ENCODE measurements at regions not wholly inside any gene's neighbourhood (a gene's known extent, or its start where the extent isn't known, plus 50 kb on each side); places are given as distances from the start of the nearest gene placed in this dataset.

- DNase-seq, result no peak
- in situ Hi-C loops (cut with HindIII; ENCODE audit: low pct_ligation_motif_present, low pct_unique_long_range_greater_than_20kb, low sequenced_read_pairs), result no loop called here
Observed at GRCh38 chr2:12267042-12267441, 449.7 kb upstream of the TRIB2 start.

- DNase-seq, result no peak
- in situ Hi-C loops (cut with HindIII; ENCODE audit: low pct_ligation_motif_present, low pct_unique_long_range_greater_than_20kb, low sequenced_read_pairs), result no loop called here
Observed at GRCh38 chr2:12269041-12269972, 447.4 kb upstream of the TRIB2 start.

GRCh38 chr2:12270876-12271588 is 445.7 kb upstream of the TRIB2 start:
- in situ Hi-C loops (cut with HindIII; ENCODE audit: low pct_ligation_motif_present, low pct_unique_long_range_greater_than_20kb, low sequenced_read_pairs), result no loop called here
- DNase-seq, result no peak

- in situ Hi-C loops (cut with HindIII; ENCODE audit: low pct_ligation_motif_present, low pct_unique_long_range_greater_than_20kb, low sequenced_read_pairs), result no loop called here
- no peak for DNase-seq
Observed at GRCh38 chr2:12271589-12271984, 445.1 kb upstream of the TRIB2 start.

- no peak for DNase-seq
- in situ Hi-C loops (cut with HindIII; ENCODE audit: low pct_ligation_motif_present, low pct_unique_long_range_greater_than_20kb, low sequenced_read_pairs), result no loop called here
Observed at GRCh38 chr2:12273111-12273510, 443.6 kb upstream of the TRIB2 start.

- no peak for DNase-seq
- in situ Hi-C loops (cut with HindIII; ENCODE audit: low pct_ligation_motif_present, low pct_unique_long_range_greater_than_20kb, low sequenced_read_pairs), result no loop called here
Observed at GRCh38 chr2:12274591-12274990, 442.1 kb upstream of the TRIB2 start.

- in situ Hi-C loops (cut with HindIII; ENCODE audit: low pct_ligation_motif_present, low pct_unique_long_range_greater_than_20kb, low sequenced_read_pairs), result no loop called here
- no peak for DNase-seq
Observed at GRCh38 chr2:12277241-12278034, 439.3 kb upstream of the TRIB2 start.

- DNase-seq, result no peak
- in situ Hi-C loops (cut with HindIII; ENCODE audit: low pct_ligation_motif_present, low pct_unique_long_range_greater_than_20kb, low sequenced_read_pairs), result no loop called here
Observed at GRCh38 chr2:12278217-12278750, 438.5 kb upstream of the TRIB2 start.

GRCh38 chr2:12282780-12283695 is 433.7 kb upstream of the TRIB2 start:
- no peak for DNase-seq
- in situ Hi-C loops (cut with HindIII; ENCODE audit: low pct_ligation_motif_present, low pct_unique_long_range_greater_than_20kb, low sequenced_read_pairs), result no loop called here

- in situ Hi-C loops (cut with HindIII; ENCODE audit: low pct_ligation_motif_present, low pct_unique_long_range_greater_than_20kb, low sequenced_read_pairs), result no loop called here
- DNase-seq, result no peak
Observed at GRCh38 chr2:12284037-12284436, 432.7 kb upstream of the TRIB2 start.

GRCh38 chr2:12284487-12284886 is 432.2 kb upstream of the TRIB2 start:
- in situ Hi-C loops (cut with HindIII; ENCODE audit: low pct_ligation_motif_present, low pct_unique_long_range_greater_than_20kb, low sequenced_read_pairs), result no loop called here
- no peak for DNase-seq

- in situ Hi-C loops (cut with HindIII; ENCODE audit: low pct_ligation_motif_present, low pct_unique_long_range_greater_than_20kb, low sequenced_read_pairs), result no loop called here
- DNase-seq, result no peak
Observed at GRCh38 chr2:12286347-12286746, 430.4 kb upstream of the TRIB2 start.

- DNase-seq, result no peak
- in situ Hi-C loops (cut with HindIII; ENCODE audit: low pct_ligation_motif_present, low pct_unique_long_range_greater_than_20kb, low sequenced_read_pairs), result no loop called here
Observed at GRCh38 chr2:12287220-12287751, 429.4 kb upstream of the TRIB2 start.

- in situ Hi-C loops (cut with HindIII; ENCODE audit: low pct_ligation_motif_present, low pct_unique_long_range_greater_than_20kb, low sequenced_read_pairs), result no loop called here
- DNase-seq, result no peak
Observed at GRCh38 chr2:12288048-12288447, 428.7 kb upstream of the TRIB2 start.

GRCh38 chr2:12289120-12289802 is 427.5 kb upstream of the TRIB2 start:
- in situ Hi-C loops (cut with HindIII; ENCODE audit: low pct_ligation_motif_present, low pct_unique_long_range_greater_than_20kb, low sequenced_read_pairs), result no loop called here

GRCh38 chr2:12291303-12291702 is 425.4 kb upstream of the TRIB2 start:
- no peak for DNase-seq
- in situ Hi-C loops (cut with HindIII; ENCODE audit: low pct_ligation_motif_present, low pct_unique_long_range_greater_than_20kb, low sequenced_read_pairs), result no loop called here

More at GRCh38 chr2:12289120-12289802, 427.5 kb upstream of the TRIB2 start:
- DNase-seq, result no peak

GRCh38 chr2:12293874-12294273 is 422.9 kb upstream of the TRIB2 start:
- in situ Hi-C loops (cut with HindIII; ENCODE audit: low pct_ligation_motif_present, low pct_unique_long_range_greater_than_20kb, low sequenced_read_pairs), result no loop called here
- no peak for DNase-seq

Measured in ACHN (cell line).